ENCODE measurements at regions not wholly inside any gene's neighbourhood (a gene's known extent, or its start where the extent isn't known, plus 50 kb on each side); places are given as distances from the start of the nearest gene placed in this dataset.
"Not testable (repeated sequence)": the region's sequence is repeated elsewhere in the genome, so short reads cannot be mapped to it uniquely, and the experiment has no call there.

- not testable (repeated sequence) for TF ChIP-seq CTCF (conservative IDR thresholded peaks at IDR 0.05; ENCODE audit: low read length); EZH2phosphoT487 (IDR thresholded peaks at IDR 0.05; ENCODE audit: borderline replicate concordance, low read depth, low read length)
These were observed 116.8 kb upstream of the MTLN start for GRCh38 chr2:110329158-110329557.

Measured in OCI-LY7 (cell line).